ENCODE measurements at regions not wholly inside any gene's neighbourhood (a gene's known extent, or its start where the extent isn't known, plus 50 kb on each side); places are given as distances from the start of the nearest gene placed in this dataset.

DNA sequence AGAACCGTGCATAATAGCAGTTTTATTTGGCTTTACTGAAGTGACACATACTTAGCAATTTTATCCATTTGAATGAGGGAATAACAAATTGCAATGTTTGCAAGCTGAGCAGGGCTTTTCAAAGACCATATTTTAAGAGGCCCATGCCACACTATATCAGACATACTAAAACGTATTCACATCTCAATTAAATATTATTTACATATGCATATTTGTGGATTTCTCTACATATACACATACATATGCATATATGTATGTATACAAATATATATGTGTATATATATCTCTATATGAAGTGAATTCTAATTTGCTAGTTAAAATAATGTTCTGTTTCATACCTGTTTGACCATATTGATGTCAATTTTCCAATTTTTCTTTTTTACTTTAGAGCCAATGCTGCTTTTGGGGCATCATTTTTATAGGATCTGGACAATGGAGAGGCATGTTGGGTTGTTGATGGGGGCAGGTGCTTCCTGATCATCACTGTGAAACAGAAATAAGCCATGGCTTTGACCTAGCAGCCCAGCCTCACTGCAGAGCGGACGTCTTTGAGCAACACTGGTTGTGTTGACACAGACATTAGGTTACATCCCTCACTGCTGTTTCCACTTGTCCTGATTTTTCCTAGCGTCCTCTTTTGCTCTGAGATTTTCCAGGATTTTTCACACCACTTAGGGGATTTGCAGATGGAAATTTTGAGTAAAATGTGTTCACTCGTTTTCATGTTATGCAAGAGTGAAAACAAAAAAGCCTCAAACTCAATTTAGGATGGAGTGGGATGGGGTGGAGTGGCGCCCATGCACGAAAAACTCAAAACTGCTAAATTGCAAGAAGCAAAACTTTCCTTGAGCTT lies 56.9 kb downstream of the RDH14 start:
- DNase-seq (ENCODE audit: low spot score), result no peak

DNA sequence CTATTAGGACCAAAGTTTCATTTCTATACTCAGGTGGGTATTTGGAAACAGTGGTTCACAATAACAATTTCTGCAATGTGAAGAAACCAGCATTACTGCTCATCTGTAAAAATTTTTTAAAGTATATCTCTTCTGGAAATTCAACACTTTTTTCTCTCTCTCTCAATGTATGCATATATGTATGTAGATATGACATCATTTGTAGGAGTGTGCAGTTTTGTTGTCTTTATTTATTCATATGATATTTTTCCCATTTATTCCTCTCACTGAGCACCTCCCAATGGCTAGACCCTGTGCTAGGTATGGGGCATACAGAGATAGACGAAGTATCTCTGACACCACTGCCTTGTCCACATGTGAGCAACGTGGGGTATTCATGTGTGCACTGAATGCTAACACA lies 58.3 kb downstream of the RDH14 start:
- no peak for DNase-seq (ENCODE audit: low spot score)
- TF ChIP-seq, protein P1, sequence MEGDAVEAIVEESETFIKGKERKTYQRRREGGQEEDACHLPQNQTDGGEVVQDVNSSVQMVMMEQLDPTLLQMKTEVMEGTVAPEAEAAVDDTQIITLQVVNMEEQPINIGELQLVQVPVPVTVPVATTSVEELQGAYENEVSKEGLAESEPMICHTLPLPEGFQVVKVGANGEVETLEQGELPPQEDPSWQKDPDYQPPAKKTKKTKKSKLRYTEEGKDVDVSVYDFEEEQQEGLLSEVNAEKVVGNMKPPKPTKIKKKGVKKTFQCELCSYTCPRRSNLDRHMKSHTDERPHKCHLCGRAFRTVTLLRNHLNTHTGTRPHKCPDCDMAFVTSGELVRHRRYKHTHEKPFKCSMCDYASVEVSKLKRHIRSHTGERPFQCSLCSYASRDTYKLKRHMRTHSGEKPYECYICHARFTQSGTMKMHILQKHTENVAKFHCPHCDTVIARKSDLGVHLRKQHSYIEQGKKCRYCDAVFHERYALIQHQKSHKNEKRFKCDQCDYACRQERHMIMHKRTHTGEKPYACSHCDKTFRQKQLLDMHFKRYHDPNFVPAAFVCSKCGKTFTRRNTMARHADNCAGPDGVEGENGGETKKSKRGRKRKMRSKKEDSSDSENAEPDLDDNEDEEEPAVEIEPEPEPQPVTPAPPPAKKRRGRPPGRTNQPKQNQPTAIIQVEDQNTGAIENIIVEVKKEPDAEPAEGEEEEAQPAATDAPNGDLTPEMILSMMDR (IDR thresholded peaks at IDR 0.05; ENCODE audit: extremely low read depth, missing control alignments), result no peak

More for the DNA sequence above, 56.9 kb downstream of the RDH14 start:
- TF ChIP-seq, protein P1 (IDR thresholded peaks at IDR 0.05; ENCODE audit: extremely low read depth, missing control alignments), result no peak

DNA sequence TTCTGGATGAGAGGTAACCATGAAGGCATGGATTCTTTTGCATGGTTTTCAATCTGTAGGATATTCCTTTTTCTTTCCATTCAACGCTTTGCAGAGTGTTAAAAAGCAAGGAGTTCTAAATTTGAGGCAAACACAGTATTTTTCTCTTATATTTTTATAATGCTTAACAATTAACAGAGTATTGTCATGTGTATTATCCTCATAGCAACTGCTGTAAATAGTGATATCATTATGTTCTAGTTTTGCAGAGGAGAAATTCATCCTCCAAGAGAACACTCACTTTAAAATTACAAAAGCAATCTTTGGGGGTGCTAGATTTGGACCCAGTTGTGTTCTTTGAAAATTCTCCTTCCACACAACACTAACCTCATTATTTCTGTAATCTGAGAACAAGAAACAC lies 58.7 kb downstream of the RDH14 start:
- DNase-seq (ENCODE audit: low spot score), result no peak
- TF ChIP-seq, protein P1 (IDR thresholded peaks at IDR 0.05; ENCODE audit: extremely low read depth, missing control alignments), result no peak

DNA sequence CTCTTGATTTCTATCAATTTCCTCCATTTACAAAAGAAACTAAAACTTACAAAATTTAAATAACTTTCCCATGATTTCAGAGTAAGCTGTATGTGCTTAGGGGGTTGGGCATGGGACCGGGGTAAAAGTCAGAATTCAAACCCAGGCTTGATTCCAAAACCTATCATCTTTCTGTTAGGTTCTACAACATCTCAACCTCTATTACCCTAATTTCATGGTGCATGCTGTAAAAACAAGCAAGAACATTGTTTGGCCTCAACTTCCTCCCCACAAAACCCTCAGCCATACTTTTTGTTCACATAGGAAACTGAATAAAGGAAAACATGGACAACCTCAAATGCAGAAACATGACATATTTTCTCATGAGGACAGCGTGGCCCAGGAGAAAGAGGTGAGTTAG lies 59.3 kb downstream of the RDH14 start:
- TF ChIP-seq, protein P1 (IDR thresholded peaks at IDR 0.05; ENCODE audit: extremely low read depth, missing control alignments), result no peak
- DNase-seq (ENCODE audit: low spot score), result no peak

DNA sequence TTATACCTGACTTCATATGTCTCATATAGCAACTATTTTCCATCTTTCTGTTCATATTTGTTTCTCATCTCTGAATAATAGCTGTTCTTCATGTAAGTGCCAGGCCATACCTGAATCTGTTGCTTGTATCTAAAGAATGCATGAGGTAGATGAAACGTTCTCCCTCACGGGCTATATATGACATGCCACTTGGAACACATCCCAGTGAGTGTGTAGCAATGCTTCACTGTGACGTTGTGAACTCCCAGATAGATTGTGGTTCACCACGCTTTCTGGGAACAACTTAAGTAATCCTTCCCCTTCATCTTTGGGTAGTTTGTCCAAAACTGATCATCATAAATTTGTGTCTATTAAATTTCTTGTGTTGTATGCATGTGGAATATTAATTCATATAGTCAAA lies 60.1 kb downstream of the RDH14 start:
- TF ChIP-seq, protein P1 (IDR thresholded peaks at IDR 0.05; ENCODE audit: extremely low read depth, missing control alignments), result no peak
- no peak for DNase-seq (ENCODE audit: low spot score)

DNA sequence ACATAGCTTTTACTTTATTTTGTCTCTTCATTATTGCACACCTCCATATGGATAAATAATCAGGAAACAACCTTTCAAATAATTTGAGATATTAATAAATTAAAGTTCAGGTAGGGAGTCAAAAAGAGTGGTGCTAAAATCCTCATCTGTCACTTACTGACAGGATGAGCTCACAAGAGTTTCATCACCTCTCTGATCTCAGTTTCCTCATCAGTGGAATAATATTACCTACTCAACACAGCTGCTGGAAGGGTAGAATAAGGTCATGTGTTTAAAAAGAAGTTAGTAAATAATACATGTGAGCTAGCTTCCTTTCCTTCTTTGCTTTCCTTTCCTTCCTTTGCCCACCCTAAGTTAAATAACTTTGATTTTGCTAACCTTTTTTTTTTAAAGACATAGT lies 61.9 kb downstream of the RDH14 start:
- TF ChIP-seq, protein P1 (IDR thresholded peaks at IDR 0.05; ENCODE audit: extremely low read depth, missing control alignments), result no peak
- DNase-seq (ENCODE audit: low spot score), result no peak

DNA sequence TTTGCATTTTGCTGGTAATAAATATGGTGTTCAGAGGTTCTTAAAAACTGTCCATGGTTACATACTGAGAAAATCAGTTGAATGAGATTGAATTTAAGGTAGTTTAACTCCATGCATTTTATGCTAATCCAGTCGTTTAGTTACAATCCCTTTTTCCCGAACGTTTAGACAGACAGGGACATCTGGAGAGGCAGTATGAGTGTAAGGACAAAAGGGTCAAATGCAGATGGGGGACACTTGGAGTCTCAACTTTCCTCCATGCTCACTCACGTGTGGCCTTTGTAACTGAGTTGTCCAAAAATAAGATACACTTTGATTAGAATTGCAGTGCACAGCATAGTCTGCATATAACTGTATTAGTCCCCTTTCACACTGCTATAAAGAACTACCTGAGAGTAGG lies 63.9 kb downstream of the RDH14 start:
- TF ChIP-seq, protein P1 (IDR thresholded peaks at IDR 0.05; ENCODE audit: extremely low read depth, missing control alignments), result no peak
- no peak for DNase-seq (ENCODE audit: low spot score)

All from GM20000 (cell line).